Thyroid gland (tissue), 4 donors: ENCODE measurements at regions not wholly inside any gene's neighbourhood (a gene's known extent, or its start where the extent isn't known, plus 50 kb on each side); places are given as distances from the start of the nearest gene placed in this dataset.
"Not testable (repeated sequence)": the region's sequence is repeated elsewhere in the genome, so short reads cannot be mapped to it uniquely, and the experiment has no call there.

ENCODE experiments used
- DNase-seq, 2 donors: peaks; one replicate each; pipeline ENCODE4 v3.0.0-alpha.2; 2019
- H3K27ac ChIP-seq, 3 donors: fragments of 200-600 bp; sonication (generic); 1 replicate in 2 of 3; 2 replicates in 1 of 3; pipeline ENCODE4 v1.5.1; 2016 to 2019; ENCODE audit warnings: mild to moderate bottlenecking in 1 of 3, moderate library complexity in 1 of 3
- H3K27me3 ChIP-seq: fragments of 200-600 bp; sonication (generic); one replicate; pipeline ENCODE4 v1.5.1; 2019
- H3K36me3 ChIP-seq, 2 donors: fragments of 200-600 bp; sonication (generic); one replicate each; pipeline ENCODE4 v1.5.1; 2016 to 2019
- H3K4me1 ChIP-seq, 2 donors: fragments of 200-600 bp; sonication (generic); one replicate each; pipeline ENCODE4 v1.5.1; 2017 to 2019
- H3K4me3 ChIP-seq, 3 donors: fragments of 200-600 bp; sonication (generic); replicated peaks in 1 of 3; 1 replicate in 2 of 3; 2 replicates in 1 of 3; pipeline ENCODE4 v1.5.1; 2016; ENCODE audit warnings: mild to moderate bottlenecking in 1 of 3
- H3K9me3 ChIP-seq: fragments of 200-600 bp; sonication (generic); one replicate; pipeline ENCODE4 v1.5.1; 2017
- CTCF ChIP-seq, 6 experiments: fragments of 200-600 bp in 3 of 6; fragments of 450-650 bp in 3 of 6; sonication (generic) in 3 of 6; IDR thresholded peaks; one replicate each; pipeline ENCODE4 v1.5.1; 2016 to 2019; ENCODE audit warnings: antibody characterized with exemption in 6 of 6, mild to moderate bottlenecking in 2 of 6, inconsistent platforms in 1 of 6, moderate library complexity in 1 of 6
- POLR2A ChIP-seq, 2 donors: fragments of 450-650 bp; IDR thresholded peaks; one replicate each; pipeline ENCODE4 v1.6.1; 2017; ENCODE audit warnings: antibody characterized with exemption in 2 of 2, mild to moderate bottlenecking in 2 of 2, moderate library complexity in 1 of 2
- WGBS, 2 donors: methylation state at CpG; one replicate each; pipeline ENCODE4 v1.1.5; 2017; 5-methylcytosine and 5-hydroxymethylcytosine counted together
- intact Hi-C: fragments of 100-400 bp; cut with DNase I; formaldehyde crosslinking; loops from one replicate; pipeline ENCODE4 v1.15.1; 2023

- no peaks in the 10 kb centered on the region for H3K36me3 ChIP-seq
- intact Hi-C loops = no loop called here
- H3K27me3 ChIP-seq = no peaks in the 10 kb centered on the region
- no peak overlapping the region for H3K4me3 ChIP-seq
- TF ChIP-seq CTCF (IDR thresholded peaks at IDR 0.05) = no peak
- TF ChIP-seq POLR2A (IDR thresholded peaks at IDR 0.05) = no peak
- DNase-seq = no peak
- no peaks in the 10 kb centered on the region for H3K9me3 ChIP-seq
- no peak overlapping the region for H3K27ac ChIP-seq
- no peaks in the 10 kb centered on the region for H3K4me1 ChIP-seq
- 74 to 75% methylated on average over 2 of the region's 2 CpGs for whole genome bisulfite sequencing, 2 donors
Measured at GRCh38 chr5:106401561-106401960, 1269.2 kb downstream of the EFNA5 start.

- no peaks in the 10 kb centered on the region for H3K4me1 ChIP-seq
- no peaks in the 10 kb centered on the region for H3K27me3 ChIP-seq
- no peaks in the 10 kb centered on the region for H3K9me3 ChIP-seq
- no peaks in the 10 kb centered on the region for H3K36me3 ChIP-seq
- DNase-seq = no peak
- TF ChIP-seq POLR2A (IDR thresholded peaks at IDR 0.05) (no peak), CTCF (IDR thresholded peaks at IDR 0.05) (no peak)
- 66 to 84% methylated on average over 1 of the region's 1 CpG for WGBS, 2 donors
- H3K4me3 ChIP-seq = no peak overlapping the region
- H3K27ac ChIP-seq = no peak overlapping the region
- intact Hi-C loops = no loop called here
Measured at GRCh38 chr5:106399391-106399790, 1271.3 kb downstream of the EFNA5 start.

- no peak for DNase-seq
- intact Hi-C loops = no loop called here
- H3K27me3 ChIP-seq = no peaks in the 10 kb centered on the region
- no peak overlapping the region for H3K27ac ChIP-seq
- WGBS, 2 donors = 53 to 66% methylated on average over 1 of the region's 1 CpG
- H3K4me1 ChIP-seq = no peaks in the 10 kb centered on the region
- H3K36me3 ChIP-seq = no peaks in the 10 kb centered on the region
- H3K4me3 ChIP-seq = no peak overlapping the region
- H3K9me3 ChIP-seq = no peaks in the 10 kb centered on the region
- no peak for TF ChIP-seq CTCF (IDR thresholded peaks at IDR 0.05)
- TF ChIP-seq POLR2A (IDR thresholded peaks at IDR 0.05) = no peak
Measured at GRCh38 chr5:106397700-106398099, 1273.0 kb downstream of the EFNA5 start.

DNA sequence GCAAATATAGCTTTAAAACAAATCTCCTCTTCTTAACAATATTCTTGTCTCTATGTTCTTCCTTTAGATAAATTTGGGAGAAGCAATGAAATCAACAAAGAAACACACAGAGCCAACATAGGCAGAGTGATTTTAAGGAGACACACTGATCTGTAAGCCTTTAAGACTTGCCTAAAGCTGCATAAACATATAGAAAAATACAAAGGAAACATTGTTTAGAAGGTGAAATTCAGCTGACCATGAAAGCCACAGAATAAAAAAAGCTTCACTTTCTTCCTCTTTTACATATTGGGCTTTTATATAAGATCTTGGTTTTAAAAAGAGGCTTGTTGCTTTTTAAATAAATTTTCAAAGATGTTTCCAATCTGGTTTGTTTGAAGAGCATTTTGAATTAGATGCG is 1277.5 kb downstream of the EFNA5 start:
- Histone ChIP-seq H3K36me3 (no peaks in the 10 kb centered on the region), H3K27me3 (no peaks in the 10 kb centered on the region), H3K4me3 (no peak overlapping the region), H3K4me1 (no peaks in the 10 kb centered on the region), H3K9me3 (no peaks in the 10 kb centered on the region), H3K27ac (no peak overlapping the region)
- TF ChIP-seq POLR2A (IDR thresholded peaks at IDR 0.05) (no peak), CTCF (IDR thresholded peaks at IDR 0.05) (no peak)
- intact Hi-C loops = no loop called here
- no peak for DNase-seq
- WGBS, 2 donors = 98 to 100% methylated on average over 1 of the region's 1 CpG

GRCh38 chr5:106392766-106393165 is 1278.0 kb downstream of the EFNA5 start:
- no peak overlapping the region for H3K4me3 ChIP-seq
- 87 to 93% methylated on average over 5 of the region's 5 CpGs for WGBS, 2 donors

GRCh38 chr5:106387767-106388166 is 1283.0 kb downstream of the EFNA5 start:
- 90 to 92% methylated on average over 12 of the region's 12 CpGs for WGBS, 2 donors
- H3K4me3 ChIP-seq, intact Hi-C loops, H3K36me3 ChIP-seq, H3K9me3 ChIP-seq, H3K27ac ChIP-seq, H3K27me3 ChIP-seq, H3K4me1 ChIP-seq, DNase-seq: not testable (repeated sequence)

More at GRCh38 chr5:106392766-106393165, 1278.0 kb downstream of the EFNA5 start:
- TF ChIP-seq POLR2A (IDR thresholded peaks at IDR 0.05) (no peak), CTCF (IDR thresholded peaks at IDR 0.05) (no peak)
- intact Hi-C loops = no loop called here
- Histone ChIP-seq H3K4me1 (no peaks in the 10 kb centered on the region), H3K27ac (no peak overlapping the region), H3K27me3 (no peaks in the 10 kb centered on the region), H3K9me3 (no peaks in the 10 kb centered on the region), H3K36me3 (no peaks in the 10 kb centered on the region)
- DNase-seq = no peak
